A673 (cell line): ENCODE measurements at regions not wholly inside any gene's neighbourhood (a gene's known extent, or its start where the extent isn't known, plus 50 kb on each side); places are given as distances from the start of the nearest gene placed in this dataset.

Experiments used
- BruUV-seq: library from RNA; stranded (reverse); fragments of 400-500 nt; replicated peaks from 2 replicates; lab custom pipeline; 2021; lab: Mats Ljungman, UMichigan
- CTCF ChIA-PET: fragments of 300-600 bp; sonication (Branson Sonifier 250); formaldehyde crosslinking; loops from one replicate; lab custom pipeline; 2022; ENCODE audit warnings: antibody characterized with exemption; lab: Charles Lee
- POLR2A ChIA-PET: fragments of 300-600 bp; sonication (Branson Sonifier 250); formaldehyde crosslinking; loops from one replicate; lab custom pipeline; 2022; ENCODE audit warnings: antibody characterized with exemption; ENCODE audit not compliant: low non-redundant PET; lab: Charles Lee
- DNase-seq: peaks from one replicate; pipeline ENCODE4 v3.0.0-alpha.2; 2015; ENCODE audit warnings: low spot score
- H3K27ac ChIP-seq: fragments of 200-600 bp; sonication (generic); 2 replicates; pipeline ENCODE4 v1.5.1; 2016; ENCODE audit warnings: mixed run types, low read depth, mild to moderate bottlenecking, mixed read lengths, antibody characterized with exemption, low read length; ENCODE audit not compliant: poor library complexity, severe bottlenecking
- H3K27me3 ChIP-seq: fragments of 200-600 bp; sonication (generic); replicated peaks from 2 replicates; pipeline ENCODE4 v1.6.1; 2017; ENCODE audit warnings: mixed run types, low read depth, mild to moderate bottlenecking, mixed read lengths, antibody characterized with exemption, low read length; ENCODE audit not compliant: insufficient read depth, poor library complexity
- H3K36me3 ChIP-seq: fragments of 200-600 bp; sonication (generic); 2 replicates; pipeline ENCODE4 v1.6.1; 2016; ENCODE audit warnings: mixed run types, mild to moderate bottlenecking, mixed read lengths, antibody characterized with exemption, low read length; ENCODE audit not compliant: insufficient read depth, poor library complexity, severe bottlenecking
- H3K4me1 ChIP-seq: fragments of 200-600 bp; sonication (generic); 2 replicates; pipeline ENCODE4 v1.6.1; 2017; ENCODE audit warnings: mixed run types, mild to moderate bottlenecking, mixed read lengths, antibody characterized with exemption, low read length; ENCODE audit not compliant: insufficient read depth, poor library complexity, severe bottlenecking
- H3K4me3 ChIP-seq: fragments of 200-600 bp; sonication (generic); 2 replicates; pipeline ENCODE4 v1.5.1; 2016; ENCODE audit warnings: low read depth, mixed run types, mild to moderate bottlenecking, mixed read lengths, low read length; ENCODE audit not compliant: poor library complexity, severe bottlenecking
- H3K9me3 ChIP-seq: fragments of 200-600 bp; sonication (generic); 2 replicates; pipeline ENCODE4 v1.6.1; 2016; ENCODE audit warnings: mixed run types, low read depth, mild to moderate bottlenecking, mixed read lengths, antibody characterized with exemption, low read length; ENCODE audit not compliant: poor library complexity, severe bottlenecking
- EZH2 ChIP-seq: fragments of 200-600 bp; sonication (generic); IDR thresholded peaks from 2 replicates; pipeline ENCODE4 v1.6.1; 2017; ENCODE audit warnings: borderline replicate concordance, low read depth, mild to moderate bottlenecking, mixed read lengths, antibody characterized with exemption, low read length; ENCODE audit not compliant: poor library complexity, severe bottlenecking
- intact Hi-C: fragments of 100-400 bp; cut with micrococcal nuclease; formaldehyde crosslinking; loops from one replicate; pipeline ENCODE4 v1.10.0; 2022; ENCODE audit not compliant: unreplicated experiment
- TF ChIP-seq, protein P1 (sequence below): fragments of 300-800, 200-600 bp; sonication (generic); conservative IDR thresholded peaks from 2 replicates; pipeline ENCODE4 v1.5.1; 2017; ENCODE audit warnings: low read depth, mild to moderate bottlenecking, antibody characterized with exemption, low read length, moderate library complexity, mixed read lengths

DNA sequence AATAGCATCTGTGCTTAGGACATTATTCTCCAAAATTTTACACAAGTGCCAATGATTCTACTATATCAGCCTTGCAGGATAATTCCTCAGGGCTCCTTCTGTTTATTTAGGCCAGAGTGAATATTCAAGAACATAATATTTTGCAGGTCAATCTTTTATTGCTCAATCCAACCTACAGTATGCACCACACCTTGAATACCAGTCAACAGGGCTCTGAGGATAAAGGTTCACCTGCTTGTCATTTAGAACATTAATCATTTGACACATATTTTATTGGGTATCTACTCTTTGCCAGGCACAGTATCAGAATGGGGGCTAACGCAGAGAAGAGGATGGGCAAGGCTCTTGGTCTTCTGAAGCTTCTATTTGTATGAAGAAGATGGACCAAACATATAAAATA is 66.2 kb upstream of the SHISA3 start:
- CTCF ChIA-PET, result no interaction called here
- no peak overlapping the region for H3K27ac ChIP-seq
- H3K4me3 ChIP-seq, result no peak overlapping the region
- no peaks in the 10 kb centered on the region for H3K4me1 ChIP-seq
- intact Hi-C loops, result no loop called here
- H3K27me3 ChIP-seq, result no peaks in the 10 kb centered on the region
- no peaks in the 10 kb centered on the region for H3K36me3 ChIP-seq
- POLR2A ChIA-PET, result no interaction called here
- no TSS peak for BruUV-seq
- TF ChIP-seq, protein P1, sequence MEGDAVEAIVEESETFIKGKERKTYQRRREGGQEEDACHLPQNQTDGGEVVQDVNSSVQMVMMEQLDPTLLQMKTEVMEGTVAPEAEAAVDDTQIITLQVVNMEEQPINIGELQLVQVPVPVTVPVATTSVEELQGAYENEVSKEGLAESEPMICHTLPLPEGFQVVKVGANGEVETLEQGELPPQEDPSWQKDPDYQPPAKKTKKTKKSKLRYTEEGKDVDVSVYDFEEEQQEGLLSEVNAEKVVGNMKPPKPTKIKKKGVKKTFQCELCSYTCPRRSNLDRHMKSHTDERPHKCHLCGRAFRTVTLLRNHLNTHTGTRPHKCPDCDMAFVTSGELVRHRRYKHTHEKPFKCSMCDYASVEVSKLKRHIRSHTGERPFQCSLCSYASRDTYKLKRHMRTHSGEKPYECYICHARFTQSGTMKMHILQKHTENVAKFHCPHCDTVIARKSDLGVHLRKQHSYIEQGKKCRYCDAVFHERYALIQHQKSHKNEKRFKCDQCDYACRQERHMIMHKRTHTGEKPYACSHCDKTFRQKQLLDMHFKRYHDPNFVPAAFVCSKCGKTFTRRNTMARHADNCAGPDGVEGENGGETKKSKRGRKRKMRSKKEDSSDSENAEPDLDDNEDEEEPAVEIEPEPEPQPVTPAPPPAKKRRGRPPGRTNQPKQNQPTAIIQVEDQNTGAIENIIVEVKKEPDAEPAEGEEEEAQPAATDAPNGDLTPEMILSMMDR, result no peak
- TF ChIP-seq EZH2, result no peak
- no peaks in the 10 kb centered on the region for H3K9me3 ChIP-seq
- no peak for DNase-seq

DNA sequence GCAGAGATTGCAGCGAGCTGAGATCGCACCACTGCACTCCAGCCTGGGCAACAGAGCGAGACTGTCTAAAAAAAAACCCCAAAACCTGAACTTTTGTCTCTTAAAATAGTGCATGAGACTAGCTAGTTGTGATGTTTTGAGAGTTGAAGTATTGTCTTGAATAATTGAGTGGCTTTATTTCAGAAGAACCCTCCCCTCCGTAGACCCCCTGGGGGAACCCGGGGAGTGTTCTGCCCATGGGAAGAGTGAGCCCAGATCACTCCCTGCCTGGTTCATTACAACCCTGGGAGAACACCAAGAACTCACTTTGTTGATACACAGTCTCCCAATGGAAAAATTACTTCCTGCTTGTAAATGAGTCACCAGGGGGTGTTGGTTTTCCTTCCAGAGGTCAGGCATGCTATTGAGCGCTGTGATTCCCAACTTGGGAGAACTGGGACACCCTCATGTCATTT is 65.3 kb upstream of the SHISA3 start:
- POLR2A ChIA-PET, result no interaction called here

DNA sequence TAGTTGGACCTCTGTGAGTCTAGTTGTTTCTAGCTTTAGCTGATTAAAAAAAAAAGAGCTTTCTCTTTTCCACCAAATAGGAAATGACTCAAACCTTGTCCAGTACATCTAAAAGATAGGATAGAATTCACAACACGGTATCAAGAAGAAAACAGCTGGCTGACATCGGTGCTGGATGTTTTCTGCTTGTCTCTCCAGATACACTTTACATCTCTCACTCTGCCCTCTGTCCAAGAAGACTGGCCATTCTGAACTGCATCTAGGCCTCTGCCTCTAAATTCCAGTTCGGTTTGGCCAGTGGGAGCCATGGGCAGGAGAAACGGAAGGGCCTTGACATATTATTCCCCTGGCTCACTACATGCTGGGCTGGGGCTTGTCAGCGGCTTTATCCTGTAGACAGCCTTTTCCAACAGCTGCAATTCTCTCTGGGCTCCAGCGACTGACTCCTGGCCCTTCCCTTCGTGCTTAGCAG is 57.3 kb upstream of the SHISA3 start:
- intact Hi-C loops, result no loop called here
- H3K36me3 ChIP-seq, result no peaks in the 10 kb centered on the region
- H3K27me3 ChIP-seq, result no peaks in the 10 kb centered on the region
- no peaks in the 10 kb centered on the region for H3K4me1 ChIP-seq
- POLR2A ChIA-PET, result no interaction called here
- CTCF ChIA-PET, result no interaction called here
- no peak for TF ChIP-seq EZH2
- TF ChIP-seq, protein P1, result no peak
- BruUV-seq, result no TSS peak
- no peaks in the 10 kb centered on the region for H3K9me3 ChIP-seq
- no peak overlapping the region for H3K27ac ChIP-seq
- DNase-seq, result no peak
- no peak overlapping the region for H3K4me3 ChIP-seq

More for the DNA sequence above, 65.3 kb upstream of the SHISA3 start:
- intact Hi-C loops, result no loop called here
- no peak overlapping the region for H3K4me3 ChIP-seq
- no peaks in the 10 kb centered on the region for H3K27me3 ChIP-seq
- no peaks in the 10 kb centered on the region for H3K4me1 ChIP-seq
- CTCF ChIA-PET, result no interaction called here
- DNase-seq, result peak; percentile 9
- no TSS peak for BruUV-seq
- no peaks in the 10 kb centered on the region for H3K9me3 ChIP-seq
- H3K36me3 ChIP-seq, result no peaks in the 10 kb centered on the region
- H3K27ac ChIP-seq, result no peak overlapping the region
- TF ChIP-seq, protein P1, result no peak
- TF ChIP-seq EZH2, result no peak
